GM10266 (cell line): ENCODE measurements at regions not wholly inside any gene's neighbourhood (a gene's known extent, or its start where the extent isn't known, plus 50 kb on each side); places are given as distances from the start of the nearest gene placed in this dataset.

Source experiments
- DNase-seq: peaks from one replicate; pipeline ENCODE4 v3.0.0; 2012; ENCODE audit errors: extremely low spot score
- TF ChIP-seq, protein P1 (sequence below): IDR thresholded peaks from 2 replicates; pipeline ENCODE4 v1.5.1; 2012; ENCODE audit warnings: mild to moderate bottlenecking, low read depth; ENCODE audit not compliant: control insufficient read depth, insufficient read depth; ENCODE audit errors: missing control alignments

DNA sequence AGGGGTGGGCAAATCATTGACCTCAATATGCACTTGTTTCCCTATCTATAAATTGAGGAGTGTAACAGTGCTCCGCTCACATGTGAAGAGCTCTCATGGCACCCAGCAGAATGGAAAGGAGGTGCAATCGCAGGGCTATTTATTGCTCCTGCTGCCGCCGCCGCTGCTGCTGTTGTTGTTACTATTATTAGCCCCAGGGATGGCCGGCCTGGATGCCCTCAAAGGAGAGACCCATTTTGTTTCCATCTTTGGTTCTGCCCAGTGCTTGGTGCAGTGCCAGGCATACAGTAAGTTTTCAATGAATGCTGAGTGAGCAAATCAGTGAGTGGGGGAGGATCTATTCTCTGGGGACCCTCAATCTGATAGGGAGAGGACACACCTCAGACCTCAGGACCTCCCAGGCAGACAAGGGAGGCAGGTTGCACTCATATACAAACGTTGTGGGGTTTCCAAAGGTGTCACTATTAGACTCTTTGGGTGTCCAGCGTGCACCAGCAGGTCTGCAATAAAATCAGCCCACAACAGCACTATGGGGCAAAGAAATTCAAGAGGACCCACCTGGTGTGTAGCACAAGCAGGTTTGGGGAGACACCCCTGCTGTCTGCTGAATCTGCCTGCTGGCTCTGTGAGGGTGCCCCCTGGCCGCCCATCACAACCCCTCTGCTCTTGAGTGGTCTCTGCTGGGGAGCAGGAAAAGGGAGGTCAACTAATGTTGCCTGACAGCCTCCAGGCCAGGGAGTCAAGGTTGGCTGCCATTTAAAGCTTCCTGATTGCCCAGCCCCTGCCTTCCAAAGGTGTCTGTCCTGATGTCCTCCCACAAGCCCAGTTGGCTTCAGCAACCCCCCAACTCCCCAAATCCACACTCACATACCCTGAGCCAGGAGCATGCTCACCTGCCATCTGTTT lies 136.3 kb downstream of the ACTL8 start:
- DNase-seq, result no peak
- TF ChIP-seq, protein P1, sequence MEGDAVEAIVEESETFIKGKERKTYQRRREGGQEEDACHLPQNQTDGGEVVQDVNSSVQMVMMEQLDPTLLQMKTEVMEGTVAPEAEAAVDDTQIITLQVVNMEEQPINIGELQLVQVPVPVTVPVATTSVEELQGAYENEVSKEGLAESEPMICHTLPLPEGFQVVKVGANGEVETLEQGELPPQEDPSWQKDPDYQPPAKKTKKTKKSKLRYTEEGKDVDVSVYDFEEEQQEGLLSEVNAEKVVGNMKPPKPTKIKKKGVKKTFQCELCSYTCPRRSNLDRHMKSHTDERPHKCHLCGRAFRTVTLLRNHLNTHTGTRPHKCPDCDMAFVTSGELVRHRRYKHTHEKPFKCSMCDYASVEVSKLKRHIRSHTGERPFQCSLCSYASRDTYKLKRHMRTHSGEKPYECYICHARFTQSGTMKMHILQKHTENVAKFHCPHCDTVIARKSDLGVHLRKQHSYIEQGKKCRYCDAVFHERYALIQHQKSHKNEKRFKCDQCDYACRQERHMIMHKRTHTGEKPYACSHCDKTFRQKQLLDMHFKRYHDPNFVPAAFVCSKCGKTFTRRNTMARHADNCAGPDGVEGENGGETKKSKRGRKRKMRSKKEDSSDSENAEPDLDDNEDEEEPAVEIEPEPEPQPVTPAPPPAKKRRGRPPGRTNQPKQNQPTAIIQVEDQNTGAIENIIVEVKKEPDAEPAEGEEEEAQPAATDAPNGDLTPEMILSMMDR, result no peak

DNA sequence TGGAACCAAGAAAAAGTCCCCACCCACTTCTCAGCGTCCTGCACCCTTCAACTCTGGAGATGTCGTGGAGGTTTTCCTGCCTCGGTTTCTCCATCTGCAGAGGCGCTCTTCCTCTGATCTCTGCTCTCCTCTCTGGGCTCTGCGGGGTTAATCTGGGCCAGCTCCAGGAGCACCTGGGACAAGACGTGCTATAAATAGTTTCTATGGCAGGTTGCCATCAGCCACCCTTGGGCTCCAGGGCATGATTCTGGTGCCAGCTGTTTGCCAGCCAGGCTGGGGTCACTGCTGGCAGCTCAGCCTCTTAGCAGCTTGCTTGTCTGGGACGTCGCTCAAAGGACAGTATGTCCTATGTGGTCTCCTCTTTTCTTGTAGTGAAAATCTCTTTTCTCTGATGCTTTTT lies 137.1 kb downstream of the ACTL8 start:
- DNase-seq, result no peak
- TF ChIP-seq, protein P1, result no peak

DNA sequence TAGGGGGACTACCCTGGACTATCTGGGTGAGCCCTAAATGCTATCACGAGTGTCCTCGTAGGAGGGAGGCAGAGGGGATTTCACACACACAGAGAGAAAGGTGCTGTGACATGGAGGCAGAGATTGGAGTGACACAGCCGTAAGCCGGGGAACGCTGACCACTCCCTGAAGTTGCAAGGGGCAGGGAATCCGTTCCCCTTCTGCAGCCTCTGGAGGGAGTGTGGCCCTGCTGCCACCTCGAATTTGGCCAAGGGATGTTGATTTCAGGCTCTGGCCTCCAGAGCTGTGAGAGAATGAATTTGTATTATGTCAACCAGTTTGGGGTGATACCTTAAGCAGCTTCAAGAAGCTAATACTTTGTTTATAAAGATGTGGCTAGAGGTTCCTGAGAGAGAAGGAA lies 137.7 kb downstream of the ACTL8 start:
- TF ChIP-seq, protein P1, result no peak
- DNase-seq, result no peak

DNA sequence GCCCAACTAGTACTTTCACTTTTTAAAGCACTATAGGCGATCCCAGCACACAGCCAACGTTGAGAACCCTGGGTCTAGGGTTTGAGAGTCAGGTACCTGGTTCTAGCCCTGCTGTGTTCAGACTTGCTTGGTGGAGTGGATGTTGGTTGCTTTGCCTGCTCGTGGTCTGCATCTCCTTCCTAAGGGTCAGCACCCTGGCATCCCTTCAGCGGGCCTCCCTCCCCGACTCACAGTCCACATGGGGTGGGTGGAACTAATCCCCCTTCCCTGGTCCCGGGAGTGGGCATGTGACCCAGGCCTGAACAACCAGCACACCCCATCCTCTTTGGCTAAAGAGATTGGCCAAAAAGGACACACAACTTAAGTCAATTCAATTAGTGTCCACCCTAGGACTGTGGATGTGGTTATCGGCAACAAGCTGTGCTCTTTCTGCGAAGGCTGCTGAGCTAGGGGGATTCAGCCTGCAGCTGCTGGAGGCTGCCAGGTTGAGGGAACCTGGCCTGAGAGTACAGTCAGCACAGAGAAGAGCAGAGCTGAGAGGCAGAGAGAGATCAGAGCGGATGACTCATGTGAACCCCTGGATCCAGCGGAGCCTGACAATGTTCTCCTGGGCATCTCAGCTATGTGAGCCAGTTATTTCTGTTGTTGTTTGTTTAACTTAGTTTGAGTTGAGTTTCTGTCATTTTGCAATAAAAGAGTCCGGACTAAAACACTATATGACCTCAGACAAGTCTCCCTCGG lies 138.9 kb downstream of the ACTL8 start:
- TF ChIP-seq, protein P1, result no peak

DNA sequence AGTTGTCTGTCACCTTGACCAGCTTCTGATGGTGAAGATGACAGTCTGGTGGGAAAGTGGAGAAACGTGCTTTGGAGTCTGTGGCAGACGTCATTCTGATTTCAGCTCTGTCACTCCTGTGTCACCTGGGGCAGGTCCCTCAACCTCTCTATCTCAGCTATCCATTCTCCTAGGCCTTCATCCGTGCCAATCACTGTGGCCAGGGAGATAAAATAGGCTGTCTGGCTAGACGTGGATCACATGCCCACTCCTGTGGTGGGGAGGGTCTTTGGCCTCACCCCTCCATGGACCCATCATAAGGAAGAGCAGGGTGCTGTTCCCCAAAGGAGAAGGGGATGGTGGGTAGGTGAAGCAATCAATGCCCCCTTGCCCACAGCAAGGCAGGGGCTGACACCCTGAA lies 140.3 kb downstream of the ACTL8 start:
- TF ChIP-seq, protein P1, result no peak
- DNase-seq, result no peak

More for the DNA sequence above, 138.9 kb downstream of the ACTL8 start:
- no peak for DNase-seq

DNA sequence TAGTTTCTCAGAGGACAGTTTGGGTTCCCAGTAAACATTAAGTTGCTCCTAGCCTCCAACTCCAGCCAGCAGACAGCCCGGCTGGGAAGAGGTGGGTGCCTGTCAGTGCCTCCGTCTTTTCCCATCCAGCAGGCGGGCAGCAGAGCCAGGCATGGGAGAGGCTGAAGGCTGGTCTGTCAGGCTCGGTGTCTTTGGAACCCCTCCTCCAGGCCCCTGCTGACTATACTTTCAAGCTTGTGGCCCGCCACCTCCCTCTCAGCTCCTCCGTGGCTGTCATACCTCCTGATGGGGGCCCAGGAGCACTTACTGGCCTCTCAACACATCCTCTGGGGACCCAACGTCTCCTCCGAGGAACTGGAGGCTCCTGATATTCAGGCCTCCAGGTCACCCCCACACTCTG lies 140.9 kb downstream of the ACTL8 start:
- no peak for DNase-seq
- TF ChIP-seq, protein P1, result no peak

DNA sequence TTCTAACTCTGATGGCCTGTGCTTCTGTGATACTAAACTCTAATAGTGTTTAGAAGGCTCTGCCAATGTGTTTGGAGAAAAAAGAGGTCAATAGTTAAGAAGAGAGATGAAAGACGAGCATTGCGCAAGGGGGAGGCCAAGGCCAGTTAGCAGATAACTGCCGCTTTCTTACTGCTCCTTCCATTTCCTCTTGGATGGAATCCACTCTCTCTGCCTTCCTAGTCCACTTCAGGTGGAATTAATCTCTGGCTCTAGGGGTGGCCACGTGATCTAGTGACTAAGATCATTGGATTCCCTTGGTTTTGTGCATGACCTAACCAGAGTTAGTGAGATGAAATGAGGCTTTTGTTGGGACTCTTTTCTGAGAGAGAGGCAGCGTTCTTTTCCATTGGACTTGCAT lies 148.3 kb downstream of the ACTL8 start:
- no peak for DNase-seq
- TF ChIP-seq, protein P1, result no peak
